Right cardiac atrium (tissue), 5 donors: ENCODE measurements at regions not wholly inside any gene's neighbourhood (a gene's known extent, or its start where the extent isn't known, plus 50 kb on each side); places are given as distances from the start of the nearest gene placed in this dataset.

Experiments used
- ATAC-seq, 2 donors: fragments of 200-7000 bp; cut with Tn5 transposase; one replicate each; pipeline versions ENCODE4 v1.8.0 to v1.9.1; 2020; ENCODE audit warnings: moderate library complexity in 2 of 2, mild to moderate bottlenecking in 1 of 2
- DNase-seq, 3 donors: peaks; one replicate each; pipeline ENCODE4 v3.0.0-alpha.2; 2020
- H3K27ac ChIP-seq: one replicate; pipeline ENCODE4 v1.5.1; 2013; ENCODE audit warnings: mild to moderate bottlenecking, low read length, control low read depth, moderate library complexity
- H3K27me3 ChIP-seq: one replicate; pipeline ENCODE4 v1.6.1; 2013; ENCODE audit not compliant: control insufficient read depth, insufficient read depth
- H3K4me1 ChIP-seq: one replicate; pipeline ENCODE4 v1.6.1; 2013; ENCODE audit warnings: low read length; ENCODE audit not compliant: control insufficient read depth, insufficient read depth
- H3K4me3 ChIP-seq: one replicate; pipeline ENCODE4 v1.5.1; 2013; ENCODE audit warnings: low read length, control low read depth
- H3K9me3 ChIP-seq: one replicate; pipeline ENCODE4 v1.6.1; 2013; ENCODE audit warnings: low read length; ENCODE audit not compliant: control insufficient read depth
- WGBS: extraction: QIAGEN DNeasy Blood & Tissue Kit; methylation state at CpG from one replicate; pipeline ENCODE4 v1.1.7; 2013; 5-methylcytosine and 5-hydroxymethylcytosine counted together
- intact Hi-C, 4 donors: fragments of 100-400 bp; cut with DNase I; formaldehyde crosslinking; loops; one replicate each; pipeline versions ENCODE4 v1.11.0 to v1.14.0; 2022 to 2023
- donor health status: healthy with polysubstance abuse.
- donor health status: DM: no; HTN: yes; CAD: no.
- donor health status: DM: no; HTN: no; CAD: no.
- donor health status: DM: no; HTN: yes; CAD: no; lungs with severe emphysema.
- donor health status: DM: yes; HTN: yes; CAD: no.

GRCh38 chr12:45553204-45553603, 176.3 kb upstream of the ARID2 start:
- DNase-seq = no peak
- H3K4me3 ChIP-seq = no peak overlapping the region
- no peaks in the 10 kb centered on the region for H3K4me1 ChIP-seq
- H3K27me3 ChIP-seq = no peaks in the 10 kb centered on the region
- H3K27ac ChIP-seq = no peak overlapping the region
- no peaks in the 10 kb centered on the region for H3K9me3 ChIP-seq
- WGBS = 89% methylated on average over 3 of the region's 3 CpGs
- intact Hi-C loops = no loop called here
- ATAC-seq = no peak

- Histone ChIP-seq H3K4me1 (no peaks in the 10 kb centered on the region), H3K9me3 (no peaks in the 10 kb centered on the region), H3K27ac (no peak overlapping the region), H3K27me3 (no peaks in the 10 kb centered on the region), H3K4me3 (no peak overlapping the region)
- intact Hi-C loops = no loop called here
- ATAC-seq (peak in 1 of 2 donors; percentile 41), DNase-seq (peak in 1 of 3 donors; percentile 35)
Measured at GRCh38 chr12:45557016-45557415, 172.5 kb upstream of the ARID2 start.

GRCh38 chr12:45558353-45558752, 171.2 kb upstream of the ARID2 start:
- WGBS = 93% methylated on average over 4 of the region's 4 CpGs
- no peak for DNase-seq
- intact Hi-C loops = no loop called here

GRCh38 chr12:45559537-45559936, 170.0 kb upstream of the ARID2 start:
- intact Hi-C loops = no loop called here
- Histone ChIP-seq H3K4me3 (no peak overlapping the region), H3K9me3 (no peaks in the 10 kb centered on the region), H3K27ac (no peak overlapping the region), H3K27me3 (no peaks in the 10 kb centered on the region), H3K4me1 (no peaks in the 10 kb centered on the region)
- ATAC-seq (no peak), DNase-seq (no peak)
- 88% methylated on average over 3 of the region's 3 CpGs for WGBS

More at GRCh38 chr12:45558353-45558752, 171.2 kb upstream of the ARID2 start:
- no peak for ATAC-seq
- Histone ChIP-seq H3K27me3 (no peaks in the 10 kb centered on the region), H3K27ac (no peak overlapping the region), H3K4me1 (no peaks in the 10 kb centered on the region), H3K9me3 (no peaks in the 10 kb centered on the region), H3K4me3 (no peak overlapping the region)

- intact Hi-C loops = no loop called here
- H3K9me3 ChIP-seq = no peaks in the 10 kb centered on the region
- DNase-seq = no peak
- WGBS = 88% methylated on average over 4 of the region's 4 CpGs
- no peak overlapping the region for H3K27ac ChIP-seq
- no peaks in the 10 kb centered on the region for H3K4me1 ChIP-seq
- H3K4me3 ChIP-seq = no peak overlapping the region
- ATAC-seq = no peak
- H3K27me3 ChIP-seq = no peaks in the 10 kb centered on the region
Measured at GRCh38 chr12:45560689-45561088, 168.8 kb upstream of the ARID2 start.

- ATAC-seq (no peak), DNase-seq (no peak)
- 88% methylated on average over 4 of the region's 4 CpGs for WGBS
- no peak overlapping the region for H3K4me3 ChIP-seq
- no peaks in the 10 kb centered on the region for H3K9me3 ChIP-seq
- no peaks in the 10 kb centered on the region for H3K27me3 ChIP-seq
- no peaks in the 10 kb centered on the region for H3K4me1 ChIP-seq
- intact Hi-C loops = no loop called here
- H3K27ac ChIP-seq = no peak overlapping the region
Measured at GRCh38 chr12:45561488-45561887, 168.0 kb upstream of the ARID2 start.

- Histone ChIP-seq H3K27me3 (no peaks in the 10 kb centered on the region), H3K4me3 (no peak overlapping the region), H3K4me1 (no peaks in the 10 kb centered on the region), H3K27ac (no peak overlapping the region), H3K9me3 (no peaks in the 10 kb centered on the region)
- DNase-seq (no peak), ATAC-seq (no peak)
- intact Hi-C loops = no loop called here
Measured at GRCh38 chr12:45565590-45565989, 163.9 kb upstream of the ARID2 start.

- WGBS = 86% methylated on average over 2 of the region's 2 CpGs
- Histone ChIP-seq H3K4me3 (no peak overlapping the region), H3K27me3 (no peaks in the 10 kb centered on the region), H3K9me3 (no peaks in the 10 kb centered on the region), H3K27ac (no peak overlapping the region), H3K4me1 (no peaks in the 10 kb centered on the region)
- DNase-seq = no peak
- intact Hi-C loops = no loop called here
- no peak for ATAC-seq
Measured at GRCh38 chr12:45566257-45566656, 163.2 kb upstream of the ARID2 start.

- ATAC-seq = no peak
- intact Hi-C loops = no loop called here
- Histone ChIP-seq H3K27ac (no peak overlapping the region), H3K4me3 (no peak overlapping the region), H3K9me3 (no peaks in the 10 kb centered on the region), H3K27me3 (no peaks in the 10 kb centered on the region), H3K4me1 (no peaks in the 10 kb centered on the region)
- DNase-seq = no peak
- 58% methylated on average over 4 of the region's 4 CpGs for WGBS
Measured at GRCh38 chr12:45568808-45569207, 160.7 kb upstream of the ARID2 start.

GRCh38 chr12:45570501-45570900, 159.0 kb upstream of the ARID2 start:
- no peak overlapping the region for H3K27ac ChIP-seq
- H3K4me1 ChIP-seq = no peaks in the 10 kb centered on the region
- H3K27me3 ChIP-seq = no peaks in the 10 kb centered on the region
- H3K4me3 ChIP-seq = no peak overlapping the region
- intact Hi-C loops = no loop called here
- no peak for DNase-seq
- H3K9me3 ChIP-seq = no peaks in the 10 kb centered on the region
- WGBS = 91% methylated on average over 1 of the region's 1 CpG
- ATAC-seq = no peak

- 95% methylated on average over 1 of the region's 1 CpG for WGBS
Measured at GRCh38 chr12:45572114-45572513, 157.4 kb upstream of the ARID2 start.

GRCh38 chr12:45575417-45575816, 154.1 kb upstream of the ARID2 start:
- H3K4me3 ChIP-seq = no peak overlapping the region
- DNase-seq (no peak), ATAC-seq (no peak)
- intact Hi-C loops = no loop called here
- H3K9me3 ChIP-seq = no peaks in the 10 kb centered on the region
- no peaks in the 10 kb centered on the region for H3K4me1 ChIP-seq
- H3K27ac ChIP-seq = no peak overlapping the region
- no peaks in the 10 kb centered on the region for H3K27me3 ChIP-seq

More at GRCh38 chr12:45572114-45572513, 157.4 kb upstream of the ARID2 start:
- DNase-seq = no peak
- no peak for ATAC-seq
- H3K27ac ChIP-seq = no peak overlapping the region
- intact Hi-C loops = no loop called here
- H3K4me3 ChIP-seq = no peak overlapping the region
- no peaks in the 10 kb centered on the region for H3K9me3 ChIP-seq
- H3K27me3 ChIP-seq = no peaks in the 10 kb centered on the region
- no peaks in the 10 kb centered on the region for H3K4me1 ChIP-seq
